SW480 (cell line): ENCODE measurements at regions not wholly inside any gene's neighbourhood (a gene's known extent, or its start where the extent isn't known, plus 50 kb on each side); places are given as distances from the start of the nearest gene placed in this dataset.
A peak's percentile ranks its signal among the peaks of the same experiment; 100 is the strongest.
"Not testable (repeated sequence)": the region's sequence is repeated elsewhere in the genome, so short reads cannot be mapped to it uniquely, and the experiment has no call there.

Source experiments
- DNase-seq: peaks from one replicate; pipeline ENCODE4 v3.0.0-alpha.2; 2016; ENCODE audit warnings: low spot score

GRCh38 chr1:181257117-181257516, 168.6 kb downstream of the IER5 start:
- DNase-seq = no peak

- no peak for DNase-seq
Measured at GRCh38 chr1:181259026-181259745, 170.7 kb downstream of the IER5 start.

DNA sequence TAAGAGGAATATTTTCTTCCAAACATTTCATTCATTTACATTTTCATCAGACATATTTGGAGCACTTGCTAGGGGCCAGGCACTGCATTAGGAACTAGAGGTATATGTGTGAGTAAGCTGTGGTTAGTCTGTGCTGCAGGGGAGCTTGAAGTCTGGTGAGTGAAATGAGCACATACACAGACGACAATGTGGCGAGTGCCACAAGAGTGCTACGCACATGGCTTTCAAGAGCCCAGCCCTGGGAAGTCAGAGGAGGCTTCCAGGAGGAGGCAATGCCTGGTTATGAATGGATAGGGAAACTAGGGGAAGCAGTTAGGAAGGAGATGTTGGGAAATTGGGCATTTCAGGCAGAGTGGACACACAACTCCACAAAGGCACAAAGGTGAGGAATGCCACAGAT, 171.8 kb downstream of the IER5 start:
- no peak for DNase-seq

DNA sequence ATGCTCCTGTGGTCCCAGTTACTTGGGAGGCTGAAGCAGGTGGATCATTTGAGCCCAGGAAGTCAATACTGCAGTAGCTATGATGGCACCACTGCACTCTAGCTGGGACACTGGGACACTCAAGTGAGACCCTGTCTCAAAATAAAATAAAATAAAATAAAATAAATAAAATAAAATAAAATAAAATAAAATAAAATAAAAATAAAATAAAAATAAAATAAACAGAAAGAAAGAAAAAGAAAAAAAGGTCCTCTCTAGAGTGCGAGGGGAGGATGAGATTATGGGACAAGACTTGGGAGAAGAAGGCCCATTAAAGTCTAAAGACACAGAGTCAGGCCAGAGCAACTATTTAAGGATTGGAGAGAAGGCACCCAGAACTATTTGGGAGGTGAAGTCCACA, 172.5 kb downstream of the IER5 start:
- no peak for DNase-seq

DNA sequence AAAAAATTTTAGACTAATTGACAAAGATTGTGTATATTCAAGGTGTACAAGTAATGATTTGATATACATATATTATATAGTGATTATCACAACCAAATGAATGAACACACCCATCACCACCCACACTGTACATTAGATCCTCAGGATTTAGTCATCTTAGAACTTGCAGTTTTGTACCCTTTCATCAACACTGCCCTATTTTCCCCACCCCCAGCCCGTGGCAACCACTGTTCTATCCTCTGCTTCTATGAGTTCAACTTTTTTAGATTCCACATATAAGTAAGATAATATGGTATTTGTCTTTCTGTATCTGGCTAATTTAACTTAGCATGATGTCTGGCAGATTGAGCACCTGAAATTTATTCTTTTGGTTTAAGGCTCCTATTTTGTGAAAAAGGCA, 173.6 kb downstream of the IER5 start:
- no peak for DNase-seq

- no peak for DNase-seq
Measured at GRCh38 chr1:181263444-181263843, 174.9 kb downstream of the IER5 start.

- DNase-seq = no peak
Measured at GRCh38 chr1:181264821-181265220, 176.3 kb downstream of the IER5 start.

DNA sequence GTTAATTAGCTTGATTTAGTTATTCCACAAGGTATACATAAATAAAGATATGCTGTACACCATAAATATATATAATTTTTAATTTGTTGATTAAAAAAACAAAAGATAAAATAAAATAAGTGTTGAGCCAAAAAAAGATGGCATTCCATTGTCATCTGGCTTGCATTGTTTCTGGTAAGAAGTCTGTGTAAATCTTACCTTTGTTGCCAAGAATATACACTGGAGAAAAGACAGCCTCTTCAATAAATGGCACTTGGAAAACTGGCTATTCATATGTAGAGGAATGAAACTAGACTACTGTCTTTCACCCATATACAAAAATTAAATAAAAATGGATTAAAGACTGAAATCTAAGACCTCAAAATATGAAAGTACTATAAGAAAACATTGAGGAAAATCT, 196.5 kb downstream of the IER5 start:
- DNase-seq = no peak

- DNase-seq = no peak
Measured at GRCh38 chr1:181295217-181295616, 188.1 kb upstream of the CACNA1E start.

GRCh38 chr1:181296180-181296579, 187.1 kb upstream of the CACNA1E start:
- no peak for DNase-seq

GRCh38 chr1:181308098-181308497, 175.2 kb upstream of the CACNA1E start:
- DNase-seq = no peak

- peak; percentile 93 for DNase-seq
Measured at GRCh38 chr1:181310560-181310959, 172.8 kb upstream of the CACNA1E start.

DNA sequence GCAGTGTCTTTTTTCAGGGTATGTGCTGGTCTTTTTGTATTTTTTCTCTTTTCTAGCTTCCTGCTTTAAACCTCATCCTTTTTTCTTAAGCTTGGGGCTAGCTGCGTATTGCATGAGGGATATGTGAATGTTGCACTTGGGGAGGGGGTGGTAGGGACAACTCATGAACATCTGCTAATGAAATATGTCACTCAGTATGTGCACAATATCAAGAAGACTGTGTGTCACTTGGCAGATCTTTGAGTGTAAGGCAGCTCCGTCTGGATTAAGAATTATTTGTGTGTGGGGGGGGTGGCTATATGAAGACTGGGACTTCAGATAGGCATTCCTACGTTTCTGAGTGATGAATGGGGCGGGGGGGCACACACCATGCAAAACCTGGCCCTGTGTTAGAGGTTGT, 170.4 kb upstream of the CACNA1E start:
- no peak for DNase-seq

GRCh38 chr1:181313466-181313865, 169.9 kb upstream of the CACNA1E start:
- no peak for DNase-seq

GRCh38 chr1:181314010-181314409, 169.3 kb upstream of the CACNA1E start:
- DNase-seq = no peak

- no peak for DNase-seq
Measured at GRCh38 chr1:181314959-181315358, 168.4 kb upstream of the CACNA1E start.

- DNase-seq = no peak
Measured at GRCh38 chr1:181317261-181317930, 165.9 kb upstream of the CACNA1E start.

DNA sequence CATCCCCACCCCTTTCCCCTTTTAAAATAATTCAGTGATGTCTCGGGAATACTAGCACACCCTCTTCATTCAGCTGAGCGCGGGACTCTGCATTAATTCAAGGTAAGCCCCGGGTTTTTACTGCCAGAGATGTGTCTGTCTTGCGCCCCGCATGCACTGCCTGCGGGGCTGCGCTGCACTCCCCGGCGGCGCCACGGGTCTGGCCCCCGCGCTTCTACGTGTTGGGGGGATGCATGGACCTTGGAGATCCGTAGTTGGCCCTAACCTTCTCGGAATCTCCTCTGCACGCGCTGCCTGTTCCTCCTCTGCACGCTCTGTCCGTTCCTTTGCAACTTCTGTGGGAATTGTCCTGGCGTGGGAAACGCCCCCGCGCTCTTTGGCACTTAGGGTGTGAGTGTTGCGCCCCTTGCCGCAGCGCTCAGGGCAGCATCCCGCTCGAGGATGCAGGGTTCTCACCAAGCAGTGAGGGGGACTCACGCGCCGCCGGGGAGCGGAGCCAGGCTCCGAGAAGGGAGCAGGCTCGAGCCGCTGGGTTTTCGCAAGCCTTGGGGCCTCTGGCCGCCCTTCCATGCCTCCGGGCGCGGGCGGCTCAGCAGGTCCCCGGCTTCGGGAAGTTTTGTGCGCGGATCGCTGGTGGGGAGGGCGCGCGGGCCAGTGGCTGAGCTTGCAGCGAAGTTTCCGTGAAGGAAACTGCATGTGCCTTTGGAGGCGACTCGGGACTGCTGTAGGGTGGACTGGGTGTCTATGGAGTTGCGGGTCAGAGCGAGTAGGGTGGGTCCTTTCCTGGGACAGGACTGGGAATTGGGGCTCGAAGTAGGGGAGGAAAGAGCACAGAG, 165.1 kb upstream of the CACNA1E start:
- DNase-seq = no peak

- no peak for DNase-seq
Measured at GRCh38 chr1:181318858-181319235, 164.5 kb upstream of the CACNA1E start.

DNA sequence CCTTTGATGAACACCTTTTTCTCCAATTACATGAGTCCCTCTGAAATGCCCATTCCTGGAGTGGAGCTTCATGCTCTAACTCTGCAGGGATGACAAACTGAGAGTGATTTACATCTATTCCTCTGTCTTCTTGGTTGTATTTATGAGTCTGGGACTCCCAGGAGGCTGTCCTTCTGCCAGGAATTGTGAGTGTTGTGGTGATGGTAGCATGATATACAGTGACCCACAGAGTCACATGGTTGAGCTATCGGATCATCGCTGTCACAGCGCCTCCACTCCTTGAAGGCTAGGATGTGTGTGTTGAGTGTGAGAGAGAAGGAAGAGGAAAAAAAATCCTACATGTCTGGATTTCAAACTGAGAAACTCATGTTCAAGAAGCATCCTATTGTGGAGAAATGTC, 163.4 kb upstream of the CACNA1E start:
- DNase-seq = no peak

- peak; percentile 39 for DNase-seq
Measured at GRCh38 chr1:181324797-181325616, 158.3 kb upstream of the CACNA1E start.

DNA sequence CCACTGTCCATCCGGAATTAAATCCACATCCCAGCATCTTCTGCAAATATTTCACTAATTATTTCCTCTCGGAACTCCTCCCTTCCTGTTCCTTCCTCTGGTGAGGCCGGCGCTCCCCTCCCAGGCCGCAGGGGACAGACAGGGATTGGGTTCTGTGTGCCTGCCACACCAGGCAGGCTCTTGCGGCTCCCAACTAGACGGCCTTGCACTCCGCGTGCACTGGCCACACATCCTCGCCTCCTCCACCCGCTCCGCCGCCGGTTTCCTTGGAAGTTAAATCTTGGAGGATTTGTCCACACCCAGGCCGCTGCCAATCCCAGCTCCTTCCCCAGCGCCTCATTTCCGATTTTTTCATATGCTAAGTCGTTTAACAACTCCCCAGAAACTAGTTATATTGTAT, 157.6 kb upstream of the CACNA1E start:
- DNase-seq = not testable (repeated sequence)
